Superior temporal gyrus (tissue), 1 donor: ENCODE measurements at regions not wholly inside any gene's neighbourhood (a gene's known extent, or its start where the extent isn't known, plus 50 kb on each side); places are given as distances from the start of the nearest gene placed in this dataset.

ENCODE experiments used
- DNase-seq: peaks from one replicate; pipeline ENCODE4 v3.0.0-alpha.2; 2016; ENCODE audit errors: extremely low spot score

- DNase-seq = no peak
These were observed 70.8 kb upstream of the GNAZ start for GRCh38 chr22:22999523-22999922.

DNA sequence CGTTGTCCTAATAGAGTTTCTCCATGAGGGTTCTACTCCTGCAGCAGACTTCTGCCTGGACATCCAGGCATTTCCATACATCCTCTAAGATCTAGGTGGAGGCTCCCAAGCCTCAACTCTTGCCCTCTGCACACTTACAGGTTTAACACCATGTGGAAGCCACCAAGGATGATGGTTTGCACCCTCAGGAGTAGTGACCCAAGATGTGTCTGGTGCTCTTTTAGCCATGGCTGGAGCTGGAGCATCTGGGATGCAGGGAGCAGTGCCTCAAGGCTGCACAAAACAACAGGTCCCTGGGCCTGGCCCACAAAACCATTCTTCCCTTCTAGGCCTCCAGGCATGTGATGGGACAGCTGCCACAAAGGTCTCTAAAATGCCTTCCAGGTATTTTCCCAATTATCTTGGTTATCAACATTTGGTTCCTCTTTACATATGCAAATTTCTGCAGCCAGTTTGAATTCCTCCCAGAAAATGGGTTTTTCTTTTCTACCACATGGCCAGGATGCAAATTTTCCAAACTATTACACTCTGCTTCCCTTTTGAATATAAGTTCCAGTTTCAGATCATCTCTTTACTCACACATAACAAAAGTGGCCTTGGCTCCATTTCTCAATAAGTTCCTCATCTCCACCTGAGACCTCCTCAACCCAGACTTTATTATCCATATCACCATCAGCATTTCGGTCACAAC, 69.5 kb upstream of the GNAZ start:
- no peak for DNase-seq

- no peak for DNase-seq
These were observed 68.9 kb upstream of the GNAZ start for GRCh38 chr22:23001463-23001862.

DNA sequence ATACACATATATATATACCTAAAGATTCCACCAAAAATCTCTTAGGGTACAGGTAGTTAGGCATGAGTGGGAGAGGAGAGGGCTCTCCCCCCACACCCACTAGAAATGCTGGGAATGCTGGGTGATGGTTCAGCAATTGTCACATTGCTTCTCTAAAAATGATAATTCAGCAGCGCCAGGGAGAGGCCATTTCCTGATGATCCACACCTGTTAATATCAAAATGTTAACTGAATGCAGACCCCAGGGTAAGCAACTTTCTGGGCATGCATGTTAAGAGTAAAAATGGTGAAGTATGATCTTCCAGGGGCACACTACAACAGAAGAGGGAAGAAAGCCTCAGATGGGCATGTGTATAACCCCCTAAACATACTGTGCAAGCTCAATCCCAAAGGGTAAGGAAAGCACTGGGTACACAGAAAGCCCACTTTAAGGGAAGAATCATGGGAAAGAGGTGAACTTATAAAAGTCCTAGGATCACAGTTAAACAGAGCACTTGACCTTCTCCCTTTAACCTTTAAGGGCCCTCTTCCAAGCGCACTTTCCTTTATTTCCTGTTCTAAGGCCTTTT, 67.6 kb upstream of the GNAZ start:
- DNase-seq = no peak

GRCh38 chr22:23007823-23008222, 62.5 kb upstream of the GNAZ start:
- DNase-seq = no peak

DNA sequence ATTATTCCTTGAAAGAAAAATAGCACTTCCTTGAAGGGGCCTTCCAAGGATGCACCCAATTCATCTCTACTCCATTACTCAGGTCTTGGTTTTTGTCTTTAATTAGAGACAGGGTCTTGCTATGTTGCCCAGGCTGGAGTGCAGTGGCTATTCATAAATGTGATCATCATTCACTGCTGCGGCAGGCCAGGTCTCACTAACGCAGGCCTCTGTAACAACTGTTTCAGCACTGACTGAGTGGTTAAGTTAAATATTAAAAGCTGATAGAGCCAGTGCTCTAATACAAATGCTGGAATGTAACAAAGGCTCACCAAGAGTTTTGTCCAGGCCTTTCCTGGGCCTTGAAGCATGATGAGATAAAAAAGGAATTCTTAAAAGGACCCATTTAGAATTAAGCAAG, 61.4 kb upstream of the GNAZ start:
- DNase-seq = no peak
